GM20431 (cell line): ENCODE measurements at regions not wholly inside any gene's neighbourhood (a gene's known extent, or its start where the extent isn't known, plus 50 kb on each side); places are given as distances from the start of the nearest gene placed in this dataset.

Source experiments
- in situ Hi-C: fragments of 300-500 bp; cut with MseI, MboI; formaldehyde crosslinking; loops from one replicate; pipeline ENCODE4 v1.15.0; 2020; ENCODE audit warnings: low sequenced_read_pairs; ENCODE audit not compliant: unreplicated experiment

- in situ Hi-C loops = no loop called here
Measured at GRCh38 chr1:219478811-219479210, 134.1 kb downstream of the ZC3H11B start.

GRCh38 chr1:219477861-219478260 is 135.0 kb downstream of the ZC3H11B start:
- in situ Hi-C loops = no loop called here

GRCh38 chr1:219476716-219477115 is 136.2 kb downstream of the ZC3H11B start:
- in situ Hi-C loops = no loop called here

- in situ Hi-C loops = no loop called here
Measured at GRCh38 chr1:219476116-219476515, 136.8 kb downstream of the ZC3H11B start.

GRCh38 chr1:219472596-219472995 is 140.3 kb downstream of the ZC3H11B start:
- in situ Hi-C loops = no loop called here

GRCh38 chr1:219467524-219467923 is 145.4 kb downstream of the ZC3H11B start:
- in situ Hi-C loops = no loop called here

- in situ Hi-C loops = no loop called here
Measured at GRCh38 chr1:219466766-219467165, 146.1 kb downstream of the ZC3H11B start.

GRCh38 chr1:219465212-219466093 is 147.5 kb downstream of the ZC3H11B start:
- in situ Hi-C loops = no loop called here

GRCh38 chr1:219463636-219464035 is 149.3 kb downstream of the ZC3H11B start:
- in situ Hi-C loops = no loop called here

- in situ Hi-C loops = no loop called here
Measured at GRCh38 chr1:219461981-219462400, 150.9 kb downstream of the ZC3H11B start.

GRCh38 chr1:219460896-219461815 is 151.7 kb downstream of the ZC3H11B start:
- in situ Hi-C loops = no loop called here

GRCh38 chr1:219460081-219460895 is 152.6 kb downstream of the ZC3H11B start:
- in situ Hi-C loops = no loop called here

- in situ Hi-C loops = no loop called here
Measured at GRCh38 chr1:219459351-219460080, 153.4 kb downstream of the ZC3H11B start.

GRCh38 chr1:219446288-219446687 is 166.6 kb downstream of the ZC3H11B start:
- in situ Hi-C loops = no loop called here

GRCh38 chr1:219445864-219446263 is 167.0 kb downstream of the ZC3H11B start:
- in situ Hi-C loops = no loop called here

GRCh38 chr1:219444474-219444873 is 168.4 kb downstream of the ZC3H11B start:
- in situ Hi-C loops = no loop called here

- in situ Hi-C loops = no loop called here
Measured at GRCh38 chr1:219443763-219444162, 169.1 kb downstream of the ZC3H11B start.

- in situ Hi-C loops = no loop called here
Measured at GRCh38 chr1:219442611-219443061, 170.3 kb downstream of the ZC3H11B start.

- in situ Hi-C loops = no loop called here
Measured at GRCh38 chr1:219441884-219442283, 171.0 kb downstream of the ZC3H11B start.
